Activated CD4-positive, alpha-beta T cell treated with anti-CD3 and anti-CD28 coated beads, Interleukin-2, amount 10 ng/mL, durations not matched to agents 24 days and 14 days (primary cell): ENCODE measurements at regions not wholly inside any gene's neighbourhood (a gene's known extent, or its start where the extent isn't known, plus 50 kb on each side); places are given as distances from the start of the nearest gene placed in this dataset.
"Not testable (repeated sequence)": the region's sequence is repeated elsewhere in the genome, so short reads cannot be mapped to it uniquely, and the experiment has no call there.

ENCODE experiments used
- DNase-seq: peaks from one replicate; pipeline ENCODE4 v3.0.0; 2022
- H3K27ac Mint-ChIP-seq: one replicate; pipeline ENCODE4 v1.8.0; 2022; ENCODE audit warnings: mild to moderate bottlenecking, mixed read lengths
- H3K27me3 Mint-ChIP-seq: one replicate; pipeline ENCODE4 v1.8.0; 2022; ENCODE audit warnings: mixed read lengths
- H3K36me3 Mint-ChIP-seq: one replicate; pipeline ENCODE4 v1.8.0; 2022; ENCODE audit warnings: low read depth, mild to moderate bottlenecking, mixed read lengths
- H3K4me1 Mint-ChIP-seq: one replicate; pipeline ENCODE4 v1.8.0; 2021; ENCODE audit warnings: mixed read lengths
- H3K4me3 Mint-ChIP-seq: one replicate; pipeline ENCODE4 v1.8.0; 2022; ENCODE audit warnings: mild to moderate bottlenecking, moderate library complexity, mixed read lengths
- H3K9me3 Mint-ChIP-seq: one replicate; pipeline ENCODE4 v1.8.0; 2021; ENCODE audit warnings: mixed read lengths
- intact Hi-C: fragments of 100-400 bp; cut with micrococcal nuclease; formaldehyde crosslinking; loops from one replicate; pipeline ENCODE4 v1.15.1; 2023

DNA sequence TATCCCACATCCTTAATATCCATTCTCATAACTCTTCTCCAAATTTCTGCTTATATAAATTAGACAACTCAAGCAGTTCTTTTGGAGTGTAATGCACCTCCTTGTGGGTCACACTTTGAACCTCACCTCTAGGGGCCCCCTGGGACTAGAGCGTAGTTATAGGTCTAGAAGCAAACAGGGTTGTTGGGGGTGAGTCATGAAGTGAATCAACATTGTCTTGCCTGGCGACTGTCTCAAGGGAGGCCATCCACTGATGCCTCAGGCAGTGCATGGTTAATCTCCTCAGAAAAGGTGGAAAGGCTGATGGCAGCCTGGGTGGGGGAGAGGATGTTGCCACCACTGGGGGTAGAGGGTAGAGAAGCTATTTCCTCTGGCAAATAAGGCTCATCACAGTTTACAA lies 129.1 kb downstream of the TNFRSF21 start:
- Mint-ChIP-seq H3K4me3 (no peak overlapping the region), H3K9me3 (no peaks in the 10 kb centered on the region), H3K36me3 (no peaks in the 10 kb centered on the region), H3K4me1 (no peaks in the 10 kb centered on the region), H3K27ac (no peak overlapping the region), H3K27me3 (peaks cover 3% of the 10 kb centered on the region)
- intact Hi-C loops: no loop called here
- DNase-seq: no peak

DNA sequence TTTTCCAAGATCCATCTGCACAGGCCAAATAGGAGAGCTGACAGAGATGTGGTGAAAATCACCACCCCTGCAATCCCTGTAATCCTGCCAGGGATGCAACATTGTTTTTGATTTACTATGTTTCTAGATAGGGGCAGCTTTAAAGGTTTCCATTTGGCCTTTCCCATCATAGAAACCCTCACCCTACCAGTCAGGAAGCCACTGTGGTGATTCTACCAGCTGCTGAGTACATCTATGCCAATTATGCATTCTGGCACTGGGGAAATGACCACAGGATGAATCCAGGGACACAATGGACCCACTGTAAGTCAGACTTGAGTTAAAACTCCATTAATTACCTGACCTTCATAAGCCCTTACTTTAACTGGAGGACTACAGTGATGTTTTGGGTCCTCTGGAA lies 130.4 kb downstream of the TNFRSF21 start:
- Mint-ChIP-seq H3K27me3 (peaks cover 3% of the 10 kb centered on the region), H3K4me1 (no peaks in the 10 kb centered on the region), H3K27ac (no peak overlapping the region), H3K36me3 (no peaks in the 10 kb centered on the region), H3K9me3 (no peaks in the 10 kb centered on the region), H3K4me3 (no peak overlapping the region)
- intact Hi-C loops: no loop called here
- no peak for DNase-seq

DNA sequence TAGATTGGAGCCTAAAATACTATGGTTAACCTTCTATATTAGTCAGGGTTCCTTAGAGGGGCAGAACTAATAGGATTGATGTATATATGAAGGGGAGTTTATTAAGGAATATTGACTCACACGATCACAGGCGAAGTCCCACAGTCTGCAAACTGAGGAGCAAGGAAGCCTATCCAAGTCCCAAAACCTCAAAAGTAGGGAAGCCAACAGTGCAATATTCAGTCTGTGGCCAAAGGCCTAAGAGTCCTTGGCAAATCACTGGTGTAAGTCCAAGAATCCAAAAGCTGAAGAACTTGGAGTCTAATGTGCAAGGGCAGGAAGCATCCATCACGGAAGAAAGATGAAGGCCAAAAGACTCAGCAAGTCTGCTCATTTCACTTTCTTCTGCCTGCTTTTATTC lies 133.5 kb upstream of the ADGRF1 start:
- H3K4me1 Mint-ChIP-seq: no peaks in the 10 kb centered on the region
- no peak for DNase-seq
- intact Hi-C loops: no loop called here
- H3K9me3 Mint-ChIP-seq: no peaks in the 10 kb centered on the region
- no peak overlapping the region for H3K27ac Mint-ChIP-seq
- H3K4me3 Mint-ChIP-seq: no peak overlapping the region
- no peaks in the 10 kb centered on the region for H3K36me3 Mint-ChIP-seq
- H3K27me3 Mint-ChIP-seq: no peaks in the 10 kb centered on the region

- H3K36me3 Mint-ChIP-seq: no peaks in the 10 kb centered on the region
- H3K27ac Mint-ChIP-seq: no peak overlapping the region
- H3K27me3 Mint-ChIP-seq: no peaks in the 10 kb centered on the region
- intact Hi-C loops: no loop called here
- no peak overlapping the region for H3K4me3 Mint-ChIP-seq
- H3K4me1 Mint-ChIP-seq: no peaks in the 10 kb centered on the region
- no peaks in the 10 kb centered on the region for H3K9me3 Mint-ChIP-seq
- DNase-seq: no peak
Observed at GRCh38 chr6:47174502-47175023, 132.4 kb upstream of the ADGRF1 start.

- H3K4me1 Mint-ChIP-seq, H3K9me3 Mint-ChIP-seq, H3K27ac Mint-ChIP-seq, DNase-seq, H3K4me3 Mint-ChIP-seq, H3K36me3 Mint-ChIP-seq, H3K27me3 Mint-ChIP-seq, intact Hi-C loops: not testable (repeated sequence)
Observed at GRCh38 chr6:47174063-47174462, 131.9 kb upstream of the ADGRF1 start.

GRCh38 chr6:47173145-47173544 lies 131.0 kb upstream of the ADGRF1 start:
- intact Hi-C loops, H3K36me3 Mint-ChIP-seq, H3K4me3 Mint-ChIP-seq, H3K27ac Mint-ChIP-seq, H3K27me3 Mint-ChIP-seq, H3K4me1 Mint-ChIP-seq, H3K9me3 Mint-ChIP-seq, DNase-seq: not testable (repeated sequence)

DNA sequence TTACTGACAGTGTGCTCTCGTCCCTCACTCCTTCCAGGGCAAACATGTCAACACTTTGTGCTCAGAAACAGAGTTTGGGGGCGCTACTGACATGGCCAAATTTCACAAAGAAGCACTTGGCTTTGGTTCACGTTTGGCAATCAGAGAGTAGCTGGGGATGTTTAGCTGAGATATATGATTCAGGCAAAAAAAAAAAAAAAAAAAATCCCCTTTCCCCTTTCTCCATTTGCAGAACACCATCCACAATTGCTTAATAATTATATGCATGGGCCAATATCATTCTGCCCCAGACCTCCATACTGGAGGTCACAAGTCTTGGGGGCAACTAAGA lies 128.4 kb upstream of the ADGRF1 start:
- no peaks in the 10 kb centered on the region for H3K36me3 Mint-ChIP-seq
- no peak for DNase-seq
- H3K4me3 Mint-ChIP-seq: no peak overlapping the region
- no peaks in the 10 kb centered on the region for H3K9me3 Mint-ChIP-seq
- H3K4me1 Mint-ChIP-seq: no peaks in the 10 kb centered on the region
- no peaks in the 10 kb centered on the region for H3K27me3 Mint-ChIP-seq
- intact Hi-C loops: no loop called here
- H3K27ac Mint-ChIP-seq: no peak overlapping the region

DNA sequence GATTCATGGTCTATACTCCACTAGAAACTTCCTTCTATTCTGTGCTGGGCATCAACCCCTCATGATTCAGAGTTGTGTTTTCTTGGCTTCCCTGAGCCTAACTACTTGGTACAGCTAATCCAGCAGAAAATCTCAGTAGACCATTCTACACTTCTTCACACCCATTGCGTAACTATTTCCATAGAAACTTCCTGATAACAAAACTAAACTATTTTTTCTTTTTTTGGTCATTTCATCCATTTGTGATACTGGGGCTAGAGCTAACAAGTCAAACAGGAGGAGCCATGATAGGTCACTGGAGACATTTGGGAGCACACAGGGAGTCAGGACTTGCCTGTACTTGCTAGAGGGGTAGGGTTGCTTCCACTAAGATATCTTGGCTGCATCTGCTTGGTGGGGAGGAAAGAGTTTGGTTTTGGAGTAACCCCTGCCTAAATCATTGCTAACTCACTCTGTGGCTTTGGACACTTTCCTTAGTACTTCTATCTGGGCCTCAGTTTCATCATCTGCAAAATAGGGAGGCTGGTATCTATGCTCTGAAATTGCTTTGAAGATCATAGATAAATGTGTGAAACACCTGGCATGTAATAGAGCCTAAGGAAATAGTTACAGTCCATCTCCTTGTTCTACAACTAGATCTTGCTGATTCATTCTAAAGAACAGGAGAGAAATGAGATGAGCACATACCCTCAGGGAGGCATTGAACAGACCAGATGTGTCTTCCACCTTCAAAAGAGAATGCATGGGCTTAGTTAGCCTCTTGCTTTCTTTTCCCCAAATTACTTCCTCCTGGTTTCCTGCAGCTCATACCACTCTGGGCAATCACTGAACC lies 127.9 kb upstream of the ADGRF1 start:
- Mint-ChIP-seq H3K4me1 (no peaks in the 10 kb centered on the region), H3K36me3 (no peaks in the 10 kb centered on the region), H3K9me3 (no peaks in the 10 kb centered on the region), H3K27ac (no peak overlapping the region), H3K4me3 (no peak overlapping the region), H3K27me3 (no peaks in the 10 kb centered on the region)
- no peak for DNase-seq
- intact Hi-C loops: no loop called here

- Mint-ChIP-seq H3K4me1 (no peaks in the 10 kb centered on the region), H3K27me3 (no peaks in the 10 kb centered on the region), H3K4me3 (no peak overlapping the region), H3K36me3 (no peaks in the 10 kb centered on the region), H3K9me3 (no peaks in the 10 kb centered on the region), H3K27ac (no peak overlapping the region)
- DNase-seq: no peak
- intact Hi-C loops: no loop called here
Observed at GRCh38 chr6:47168180-47168579, 126.0 kb upstream of the ADGRF1 start.

- Mint-ChIP-seq H3K9me3 (no peaks in the 10 kb centered on the region), H3K36me3 (no peaks in the 10 kb centered on the region), H3K4me1 (no peaks in the 10 kb centered on the region), H3K4me3 (no peak overlapping the region), H3K27me3 (no peaks in the 10 kb centered on the region), H3K27ac (no peak overlapping the region)
- DNase-seq: no peak
- intact Hi-C loops: no loop called here
Observed at GRCh38 chr6:47165918-47166317, 123.8 kb upstream of the ADGRF1 start.

DNA sequence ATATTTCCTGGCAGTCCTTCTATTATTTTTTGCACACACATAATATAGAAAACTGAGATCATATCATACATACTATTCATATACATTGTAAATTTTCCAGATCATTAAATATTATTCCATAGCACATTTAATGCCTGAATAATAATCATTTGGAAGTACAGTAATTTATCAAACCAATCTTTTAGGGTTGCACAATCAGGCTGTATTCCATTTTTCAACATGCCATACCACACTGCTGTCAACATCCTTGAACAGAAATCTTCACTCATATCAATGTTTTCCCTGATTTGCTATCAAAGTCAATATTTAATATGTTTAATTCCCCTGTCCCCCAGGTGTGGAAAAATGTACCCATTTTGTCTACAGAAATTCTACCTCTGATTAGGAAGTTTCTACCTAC lies 122.7 kb upstream of the ADGRF1 start:
- H3K4me3 Mint-ChIP-seq: no peak overlapping the region
- H3K4me1 Mint-ChIP-seq: no peaks in the 10 kb centered on the region
- no peaks in the 10 kb centered on the region for H3K27me3 Mint-ChIP-seq
- H3K36me3 Mint-ChIP-seq: no peaks in the 10 kb centered on the region
- H3K9me3 Mint-ChIP-seq: no peaks in the 10 kb centered on the region
- DNase-seq: no peak
- H3K27ac Mint-ChIP-seq: no peak overlapping the region
- intact Hi-C loops: no loop called here

DNA sequence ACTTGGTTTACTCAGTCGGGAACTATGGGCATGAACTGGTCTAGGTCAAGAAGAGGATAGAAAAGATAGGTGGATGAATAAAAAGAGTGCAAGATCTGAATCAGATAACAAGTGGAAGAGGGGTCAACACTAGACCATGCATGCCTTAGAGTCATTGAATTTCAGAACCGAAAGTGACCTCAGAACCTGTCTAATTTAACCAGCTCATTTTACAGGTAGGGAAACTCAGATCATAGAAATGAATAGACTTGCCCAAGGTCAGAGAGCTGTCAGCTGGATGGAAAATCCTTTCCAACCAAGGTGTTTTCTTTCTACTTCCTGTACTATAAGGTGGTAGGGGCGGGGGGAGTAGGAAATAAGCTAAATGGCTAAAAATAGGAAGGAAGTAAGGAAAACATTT lies 121.4 kb upstream of the ADGRF1 start:
- H3K9me3 Mint-ChIP-seq: no peaks in the 10 kb centered on the region
- H3K4me1 Mint-ChIP-seq: no peaks in the 10 kb centered on the region
- H3K4me3 Mint-ChIP-seq: no peak overlapping the region
- H3K27me3 Mint-ChIP-seq: no peaks in the 10 kb centered on the region
- H3K27ac Mint-ChIP-seq: no peak overlapping the region
- no peaks in the 10 kb centered on the region for H3K36me3 Mint-ChIP-seq
- intact Hi-C loops: no loop called here
- DNase-seq: no peak

GRCh38 chr6:47162793-47163192 lies 120.7 kb upstream of the ADGRF1 start:
- no peak overlapping the region for H3K4me3 Mint-ChIP-seq
- intact Hi-C loops: no loop called here
- H3K9me3 Mint-ChIP-seq: no peaks in the 10 kb centered on the region
- no peak for DNase-seq
- H3K36me3 Mint-ChIP-seq: no peaks in the 10 kb centered on the region
- no peak overlapping the region for H3K27ac Mint-ChIP-seq
- H3K27me3 Mint-ChIP-seq: no peaks in the 10 kb centered on the region
- H3K4me1 Mint-ChIP-seq: no peaks in the 10 kb centered on the region

DNA sequence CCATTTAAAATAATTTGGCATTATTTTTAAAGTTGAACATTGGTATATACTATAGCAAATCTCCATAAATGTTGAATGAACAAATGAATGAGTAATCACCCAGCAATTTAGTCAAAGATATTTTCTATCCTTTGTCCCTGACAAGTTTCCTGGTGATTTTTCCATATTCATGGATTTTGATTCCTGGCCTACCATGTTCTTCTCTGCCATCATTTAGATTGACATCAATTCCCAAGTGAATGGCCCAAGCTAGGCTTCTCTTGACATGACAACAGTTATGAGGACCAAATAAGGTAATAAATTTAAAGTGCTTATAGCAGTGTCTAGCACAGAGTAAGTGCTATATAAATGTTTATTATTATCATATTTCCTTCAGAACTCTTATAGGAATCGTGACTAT lies 120.1 kb upstream of the ADGRF1 start:
- no peak overlapping the region for H3K27ac Mint-ChIP-seq
- intact Hi-C loops: no loop called here
- DNase-seq: no peak
- no peaks in the 10 kb centered on the region for H3K4me1 Mint-ChIP-seq
- H3K36me3 Mint-ChIP-seq: no peaks in the 10 kb centered on the region
- H3K9me3 Mint-ChIP-seq: no peaks in the 10 kb centered on the region
- no peak overlapping the region for H3K4me3 Mint-ChIP-seq
- H3K27me3 Mint-ChIP-seq: no peaks in the 10 kb centered on the region

- no peak overlapping the region for H3K27ac Mint-ChIP-seq
- H3K9me3 Mint-ChIP-seq: no peaks in the 10 kb centered on the region
- H3K4me1 Mint-ChIP-seq: no peaks in the 10 kb centered on the region
- no peaks in the 10 kb centered on the region for H3K36me3 Mint-ChIP-seq
- no peak for DNase-seq
- no peaks in the 10 kb centered on the region for H3K27me3 Mint-ChIP-seq
- intact Hi-C loops: no loop called here
- H3K4me3 Mint-ChIP-seq: no peak overlapping the region
Observed at GRCh38 chr6:47161176-47161687, 119.1 kb upstream of the ADGRF1 start.
